Keratinocyte (primary cell): ENCODE measurements at regions not wholly inside any gene's neighbourhood (a gene's known extent, or its start where the extent isn't known, plus 50 kb on each side); places are given as distances from the start of the nearest gene placed in this dataset.

ENCODE experiments used
- DNase-seq: peaks from one replicate; pipeline ENCODE4 v3.0.0-alpha.2; 2011; ENCODE audit warnings: low read depth, missing footprints, low spot score
- FAIRE-seq: peaks from 2 replicates; lab custom pipeline; 2011; peaks lifted over from hg19 to GRCh38; lab: Jason Lieb, UNC
- H2AFZ ChIP-seq: 2 replicates; pipeline ENCODE4 v1.6.0; 2012; ENCODE audit warnings: low read length, control low read depth, inconsistent platforms; ENCODE audit not compliant: control insufficient read depth
- H3K27ac ChIP-seq: 2 replicates; pipeline ENCODE4 v1.5.1; 2011; ENCODE audit warnings: low read length; ENCODE audit not compliant: control insufficient read depth, insufficient read depth
- H3K27me3 ChIP-seq: 3 replicates; pipeline ENCODE4 v1.6.0; 2011; ENCODE audit warnings: low read length; ENCODE audit not compliant: control insufficient read depth, insufficient read depth; ENCODE audit errors: extremely low read depth
- H3K36me3 ChIP-seq, 2 experiments: 2 replicates in 1 of 2; 3 replicates in 1 of 2; pipeline ENCODE4 v1.5.1; 2011; ENCODE audit warnings: low read length in 2 of 2, mild to moderate bottlenecking in 1 of 2; ENCODE audit not compliant: control insufficient read depth in 2 of 2, insufficient read depth in 2 of 2; ENCODE audit errors: extremely low read depth in 1 of 2
- H3K4me1 ChIP-seq: 3 replicates; pipeline ENCODE4 v1.5.1; 2011; ENCODE audit warnings: low read length; ENCODE audit not compliant: control insufficient read depth, insufficient read depth; ENCODE audit errors: extremely low read depth
- H3K4me2 ChIP-seq: 3 replicates; pipeline ENCODE4 v1.6.0; 2011; ENCODE audit warnings: low read depth, low read length; ENCODE audit not compliant: control insufficient read depth, insufficient read depth; ENCODE audit errors: extremely low read depth
- H3K4me3 ChIP-seq, 3 experiments: fragments of 200-600 bp in 1 of 3; sonication (generic) in 1 of 3; 2 replicates in 2 of 3; 3 replicates in 1 of 3; pipeline ENCODE4 v1.5.1; 2011 to 2016; ENCODE audit warnings: low read length in 3 of 3, mild to moderate bottlenecking in 3 of 3, control low read depth in 2 of 3, inconsistent platforms in 1 of 3, low read depth in 1 of 3, mixed read lengths in 1 of 3, mixed run types in 1 of 3, moderate library complexity in 1 of 3; ENCODE audit not compliant: control insufficient read depth in 2 of 3, insufficient read depth in 2 of 3; ENCODE audit errors: extremely low read depth in 1 of 3
- H3K79me2 ChIP-seq: 2 replicates; pipeline ENCODE4 v1.6.0; 2012; ENCODE audit warnings: low read length; ENCODE audit not compliant: control insufficient read depth, insufficient read depth
- H3K9ac ChIP-seq: 3 replicates; pipeline ENCODE4 v1.6.0; 2011; ENCODE audit warnings: low read length; ENCODE audit not compliant: control insufficient read depth, insufficient read depth; ENCODE audit errors: extremely low read depth
- H3K9me1 ChIP-seq: 3 replicates; pipeline ENCODE4 v1.6.0; 2011; ENCODE audit warnings: low read length; ENCODE audit not compliant: control insufficient read depth, insufficient read depth; ENCODE audit errors: extremely low read depth
- H3K9me3 ChIP-seq: 2 replicates; pipeline ENCODE4 v1.5.1; 2012; ENCODE audit warnings: low read depth, low read length; ENCODE audit not compliant: control insufficient read depth
- H4K20me1 ChIP-seq: 3 replicates; pipeline ENCODE4 v1.6.0; 2011; ENCODE audit warnings: low read length; ENCODE audit not compliant: control insufficient read depth, insufficient read depth; ENCODE audit errors: extremely low read depth
- EZH2 ChIP-seq: IDR thresholded peaks from one replicate; pipeline ENCODE4 v1.6.1; 2012; ENCODE audit warnings: inconsistent platforms, mild to moderate bottlenecking, low read length, moderate library complexity
- dilution Hi-C: fragments of 300-500 bp; cut with MboI; formaldehyde crosslinking; loops from one replicate; pipeline ENCODE4 v1.7.0; 2020; ENCODE audit warnings: low sequenced_read_pairs; ENCODE audit not compliant: extremely low pct_ligation_motif_present
- TF ChIP-seq, protein P1 (sequence below), 3 experiments: IDR thresholded peaks in 1 of 3; conservative IDR thresholded peaks in 1 of 3; optimal IDR thresholded peaks in 1 of 3; 2 replicates in 2 of 3; 3 replicates in 1 of 3; pipeline versions ENCODE3 to v1.5.1; 2011; ENCODE audit warnings: low read length in 3 of 3, mild to moderate bottlenecking in 3 of 3, moderate library complexity in 2 of 3, control low read depth in 1 of 3, inconsistent platforms in 1 of 3; ENCODE audit not compliant: insufficient read depth in 2 of 3; ENCODE audit errors: extremely low read depth in 1 of 3

DNA sequence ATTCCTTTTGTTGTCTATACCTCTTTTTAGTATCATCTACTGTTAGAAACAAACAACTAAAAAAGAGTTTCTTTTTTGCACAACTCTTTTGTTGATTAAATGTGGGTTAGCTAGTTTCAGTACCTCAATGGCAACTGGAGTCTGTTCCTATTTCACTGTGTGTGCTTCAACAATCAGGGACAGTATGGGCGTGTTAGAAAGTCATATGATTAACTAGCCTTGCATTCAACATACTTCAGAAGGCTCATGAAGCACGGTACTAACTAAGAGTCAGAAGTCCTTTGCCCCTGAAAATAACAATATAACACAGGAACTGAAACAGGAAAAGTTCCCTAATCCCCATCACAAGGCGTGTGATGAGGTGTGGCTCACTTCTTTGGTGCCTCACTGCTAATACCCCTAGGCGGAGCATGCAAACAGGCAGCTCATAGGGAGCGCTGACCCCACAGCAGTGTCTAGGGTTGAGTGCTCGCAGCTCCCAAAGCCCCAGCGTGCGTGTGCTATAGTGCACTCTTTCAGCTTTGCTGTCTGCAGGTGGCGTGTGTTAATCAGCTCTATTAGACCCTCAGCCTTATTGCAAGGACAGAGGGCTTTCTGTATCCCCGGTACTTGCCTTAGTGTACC, 203.1 kb upstream of the NDST3 start:
- no peaks in the 10 kb centered on the region for H3K36me3 ChIP-seq

DNA sequence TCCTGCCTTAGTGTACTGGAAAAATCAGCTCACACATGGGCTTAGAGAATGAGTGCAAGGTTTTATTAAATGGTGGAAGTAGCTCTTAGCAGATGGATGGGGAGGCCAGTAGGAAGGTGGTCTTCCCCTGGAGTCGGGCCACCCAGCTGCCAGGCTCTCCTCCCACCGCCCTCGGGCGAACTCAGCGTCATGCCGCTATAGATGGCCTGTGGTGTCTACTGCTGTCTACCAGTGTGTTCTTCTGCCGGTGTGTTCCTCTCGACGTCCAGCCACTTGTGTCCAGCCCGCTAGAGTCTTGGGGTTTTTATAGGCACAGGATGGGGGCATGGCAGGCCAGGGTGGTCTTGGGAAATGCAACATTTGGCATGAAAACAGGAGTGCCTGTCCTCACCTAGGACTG, 198.7 kb upstream of the NDST3 start:
- DNase-seq (no peak), FAIRE-seq (no peak)
- H3K79me2 ChIP-seq = no peaks in the 10 kb centered on the region
- H2AFZ ChIP-seq = no peak overlapping the region
- H3K9me1 ChIP-seq = no peaks in the 10 kb centered on the region
- dilution Hi-C loops = no loop called here
- H3K4me2 ChIP-seq = no peak overlapping the region
- H3K36me3 ChIP-seq = no peaks in the 10 kb centered on the region
- H4K20me1 ChIP-seq = no peaks in the 10 kb centered on the region
- H3K4me3 ChIP-seq = no peak overlapping the region
- H3K4me1 ChIP-seq = no peaks in the 10 kb centered on the region
- no peak overlapping the region for H3K27ac ChIP-seq
- TF ChIP-seq EZH2 = no peak
- TF ChIP-seq, protein P1, sequence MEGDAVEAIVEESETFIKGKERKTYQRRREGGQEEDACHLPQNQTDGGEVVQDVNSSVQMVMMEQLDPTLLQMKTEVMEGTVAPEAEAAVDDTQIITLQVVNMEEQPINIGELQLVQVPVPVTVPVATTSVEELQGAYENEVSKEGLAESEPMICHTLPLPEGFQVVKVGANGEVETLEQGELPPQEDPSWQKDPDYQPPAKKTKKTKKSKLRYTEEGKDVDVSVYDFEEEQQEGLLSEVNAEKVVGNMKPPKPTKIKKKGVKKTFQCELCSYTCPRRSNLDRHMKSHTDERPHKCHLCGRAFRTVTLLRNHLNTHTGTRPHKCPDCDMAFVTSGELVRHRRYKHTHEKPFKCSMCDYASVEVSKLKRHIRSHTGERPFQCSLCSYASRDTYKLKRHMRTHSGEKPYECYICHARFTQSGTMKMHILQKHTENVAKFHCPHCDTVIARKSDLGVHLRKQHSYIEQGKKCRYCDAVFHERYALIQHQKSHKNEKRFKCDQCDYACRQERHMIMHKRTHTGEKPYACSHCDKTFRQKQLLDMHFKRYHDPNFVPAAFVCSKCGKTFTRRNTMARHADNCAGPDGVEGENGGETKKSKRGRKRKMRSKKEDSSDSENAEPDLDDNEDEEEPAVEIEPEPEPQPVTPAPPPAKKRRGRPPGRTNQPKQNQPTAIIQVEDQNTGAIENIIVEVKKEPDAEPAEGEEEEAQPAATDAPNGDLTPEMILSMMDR (optimal IDR thresholded peaks at IDR 0.05 in 1 of 3, IDR thresholded peaks at IDR 0.05 in 1 of 3, conservative IDR thresholded peaks at IDR 0.05 in 1 of 3; ENCODE audit: extremely low read depth in 1 of 3, insufficient read depth in 2 of 3, low read length in 3 of 3) = no peak
- no peaks in the 10 kb centered on the region for H3K9me3 ChIP-seq
- no peak overlapping the region for H3K9ac ChIP-seq
- no peaks in the 10 kb centered on the region for H3K27me3 ChIP-seq

More for the DNA sequence above, 203.1 kb upstream of the NDST3 start:
- FAIRE-seq = no peak
- H2AFZ ChIP-seq = no peak overlapping the region
- no peak overlapping the region for H3K4me2 ChIP-seq
- H3K27me3 ChIP-seq = no peaks in the 10 kb centered on the region
- no peak overlapping the region for H3K4me3 ChIP-seq
- no peaks in the 10 kb centered on the region for H3K4me1 ChIP-seq
- TF ChIP-seq EZH2 = no peak
- no peak for DNase-seq
- no peaks in the 10 kb centered on the region for H3K9me3 ChIP-seq
- H3K9ac ChIP-seq = no peak overlapping the region
- H4K20me1 ChIP-seq = no peaks in the 10 kb centered on the region
- no peaks in the 10 kb centered on the region for H3K79me2 ChIP-seq
- H3K27ac ChIP-seq = no peak overlapping the region
- dilution Hi-C loops = no loop called here
- no peaks in the 10 kb centered on the region for H3K9me1 ChIP-seq

DNA sequence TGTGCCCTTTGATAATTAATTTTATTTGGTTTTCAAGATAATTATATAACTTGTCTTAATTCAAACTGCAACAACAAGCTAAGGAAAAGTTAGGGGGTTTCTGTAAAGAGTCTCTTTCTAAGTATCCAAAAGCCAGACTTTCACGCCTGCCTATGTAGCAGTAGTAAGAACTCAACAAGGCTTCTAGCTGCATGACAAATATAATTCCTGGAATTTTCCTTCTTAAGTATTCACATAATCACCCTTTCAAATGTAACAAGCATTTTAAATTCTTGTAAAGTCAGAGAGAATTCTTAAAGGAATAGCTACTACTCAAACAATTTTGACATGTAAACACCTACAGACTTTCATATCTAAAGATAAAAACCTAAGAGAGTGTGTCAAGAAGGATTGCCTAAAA, 189.7 kb upstream of the NDST3 start:
- no peaks in the 10 kb centered on the region for H3K4me1 ChIP-seq
- dilution Hi-C loops = no loop called here
- DNase-seq (no peak), FAIRE-seq (no peak)
- H3K36me3 ChIP-seq = no peaks in the 10 kb centered on the region
- no peak overlapping the region for H3K27ac ChIP-seq
- H3K9me1 ChIP-seq = no peaks in the 10 kb centered on the region
- no peak overlapping the region for H3K4me2 ChIP-seq
- no peak overlapping the region for H3K4me3 ChIP-seq
- no peaks in the 10 kb centered on the region for H3K27me3 ChIP-seq
- no peak overlapping the region for H3K9ac ChIP-seq
- TF ChIP-seq, protein P1 (optimal IDR thresholded peaks at IDR 0.05 in 1 of 3, IDR thresholded peaks at IDR 0.05 in 1 of 3, conservative IDR thresholded peaks at IDR 0.05 in 1 of 3; ENCODE audit: extremely low read depth in 1 of 3, insufficient read depth in 2 of 3, low read length in 3 of 3) = no peak
- no peak for TF ChIP-seq EZH2
- no peaks in the 10 kb centered on the region for H3K9me3 ChIP-seq
- no peaks in the 10 kb centered on the region for H3K79me2 ChIP-seq
- H4K20me1 ChIP-seq = no peaks in the 10 kb centered on the region
- H2AFZ ChIP-seq = no peak overlapping the region
